Upper lobe of left lung (tissue), 6 donors: ENCODE measurements at regions not wholly inside any gene's neighbourhood (a gene's known extent, or its start where the extent isn't known, plus 50 kb on each side); places are given as distances from the start of the nearest gene placed in this dataset.

Experiments
- ATAC-seq, 2 donors: fragments of 200-7000 bp; cut with Tn5 transposase; one replicate each; pipeline ENCODE4 v1.9.1; 2022; ENCODE audit warnings: mild to moderate bottlenecking in 2 of 2, moderate library complexity in 2 of 2; ENCODE audit not compliant: low FRiP score in 2 of 2
- DNase-seq, 2 donors: peaks; one replicate each; pipeline ENCODE4 v3.0.0-alpha.2; 2019 to 2020
- H3K27ac ChIP-seq, 4 donors: fragments of 200-600 bp; sonication (generic); one replicate each; pipeline ENCODE4 v1.5.1; 2016 to 2019
- H3K27me3 ChIP-seq, 4 donors: fragments of 200-600 bp; sonication (generic); one replicate each; pipeline ENCODE4 v1.5.1; 2017 to 2019
- H3K36me3 ChIP-seq, 4 donors: fragments of 200-600 bp; sonication (generic); one replicate each; pipeline ENCODE4 v1.5.1; 2016 to 2019
- H3K4me1 ChIP-seq, 4 donors: fragments of 200-600 bp; sonication (generic); one replicate each; pipeline ENCODE4 v1.5.1; 2018 to 2019
- H3K4me3 ChIP-seq, 4 donors: fragments of 200-600 bp; sonication (generic); one replicate each; pipeline ENCODE4 v1.5.1; 2017 to 2019; ENCODE audit warnings: mild to moderate bottlenecking in 2 of 4, moderate library complexity in 1 of 4
- H3K9me3 ChIP-seq, 4 donors: fragments of 200-600 bp; sonication (generic); one replicate each; pipeline ENCODE4 v1.5.1; 2018 to 2019
- CTCF ChIP-seq, 6 experiments: fragments of 450-650 bp in 4 of 6; fragments of 200-600 bp in 2 of 6; sonication (generic) in 2 of 6; IDR thresholded peaks; one replicate each; pipeline ENCODE4 v1.5.1; 2016 to 2019; ENCODE audit warnings: antibody characterized with exemption in 6 of 6
- EP300 ChIP-seq, 4 donors: sonication (generic); formaldehyde crosslinking; IDR thresholded peaks; one replicate each; pipeline ENCODE4 v1.5.1; 2017; ENCODE audit warnings: antibody characterized with exemption in 4 of 4, control low read depth in 2 of 4
- POLR2A ChIP-seq, 4 donors: fragments of 450-650 bp; IDR thresholded peaks; one replicate each; pipeline ENCODE4 v1.5.1; 2016 to 2017; ENCODE audit warnings: antibody characterized with exemption in 4 of 4, mild to moderate bottlenecking in 2 of 4
- POLR2AphosphoS5 ChIP-seq, 2 donors: sonication (generic); formaldehyde crosslinking; IDR thresholded peaks; one replicate each; pipeline ENCODE4 v1.5.1; 2017; ENCODE audit warnings: antibody characterized with exemption in 2 of 2
- WGBS, 2 donors: methylation state at CpG; one replicate each; pipeline ENCODE4 v1.1.5; 2017 to 2018; 5-methylcytosine and 5-hydroxymethylcytosine counted together
- donor health status: DM: no; HTN: no; CAD: no; lungs with moderate emphysema.
- donor health status: DM: no; HTN: yes; CAD: no; lungs with severe emphysema.

- 71 to 78% methylated on average over 9 of the region's 9 CpGs for WGBS, 2 donors
- DNase-seq: no peak
- TF ChIP-seq EP300 (IDR thresholded peaks at IDR 0.05) (no peak), POLR2AphosphoS5 (IDR thresholded peaks at IDR 0.05) (no peak), CTCF (IDR thresholded peaks at IDR 0.05) (no peak), POLR2A (IDR thresholded peaks at IDR 0.05) (no peak)
- H3K27me3 ChIP-seq: no peaks in the 10 kb centered on the region
- ATAC-seq: no peak
- H3K4me3 ChIP-seq: no peak overlapping the region
- no peaks in the 10 kb centered on the region for H3K9me3 ChIP-seq
- H3K4me1 ChIP-seq: no peaks in the 10 kb centered on the region
- H3K36me3 ChIP-seq: no peaks in the 10 kb centered on the region
- peak overlapping the region in 2 of 4 donors; percentile 28 to 36 for H3K27ac ChIP-seq
Observed at GRCh38 chr16:86384263-86384649, 126.1 kb upstream of the FOXF1 start.

- no peak for TF ChIP-seq POLR2AphosphoS5 (IDR thresholded peaks at IDR 0.05)
- no peak for TF ChIP-seq POLR2A (IDR thresholded peaks at IDR 0.05)
- no peak for TF ChIP-seq CTCF (IDR thresholded peaks at IDR 0.05)
- TF ChIP-seq EP300 (IDR thresholded peaks at IDR 0.05): no peak
- no peaks in the 10 kb centered on the region for H3K27me3 ChIP-seq
- peak in 1 of 2 donors; percentile 62 for DNase-seq
Observed at GRCh38 chr16:86384980-86385379, 125.3 kb upstream of the FOXF1 start.

DNA sequence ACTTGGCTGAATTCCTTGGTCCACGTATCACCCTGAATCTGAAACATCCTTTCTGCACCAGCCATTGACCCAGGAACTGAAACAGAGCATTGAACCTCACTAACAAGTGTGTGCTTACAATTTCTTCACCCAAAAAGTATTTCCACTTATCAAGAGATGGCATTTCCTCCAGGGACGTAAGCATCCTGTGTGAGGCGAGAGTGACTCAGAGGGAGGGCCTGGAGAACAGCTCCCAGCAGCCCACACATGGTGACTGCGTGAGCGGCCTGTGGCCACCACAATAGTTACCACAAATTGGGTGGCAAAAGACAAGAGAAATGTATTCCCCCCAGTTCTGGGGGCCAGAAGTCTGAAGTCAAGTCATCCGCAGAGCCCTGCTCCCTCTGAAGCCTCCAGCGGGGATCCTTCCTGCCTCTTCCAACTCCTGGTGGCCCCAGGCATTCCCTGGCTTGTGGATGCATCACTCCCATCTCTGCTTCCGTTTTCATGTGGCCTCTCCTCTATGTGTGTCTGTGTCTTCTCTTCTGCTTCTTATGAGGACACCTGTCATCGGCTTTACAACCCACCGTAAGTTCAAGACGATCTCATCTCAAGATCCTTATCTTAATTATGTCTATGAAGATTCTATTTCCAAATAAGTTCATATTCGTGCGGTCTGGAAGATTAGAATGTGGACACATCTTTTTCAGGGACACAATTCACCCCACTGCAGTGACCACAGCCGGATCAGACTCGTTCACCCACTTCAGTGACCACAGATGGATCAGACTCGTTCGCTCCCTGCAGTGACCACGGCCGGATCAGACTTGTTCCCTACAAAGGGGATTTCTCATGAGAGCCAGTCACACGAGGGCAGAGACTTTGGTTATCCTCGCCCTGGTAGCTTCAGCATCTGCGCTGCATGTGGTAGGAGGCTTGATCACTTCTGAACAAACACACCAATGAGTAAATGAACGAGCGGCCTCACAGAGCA is 122.6 kb upstream of the FOXF1 start:
- peak in 1 of 2 donors; percentile 45 for ATAC-seq
- H3K4me3 ChIP-seq: no peak overlapping the region
- TF ChIP-seq POLR2AphosphoS5 (IDR thresholded peaks at IDR 0.05): peak; percentile 42 to 62
- TF ChIP-seq EP300 (IDR thresholded peaks at IDR 0.05): peak in 2 of 4 donors; percentile 32 to 47
- TF ChIP-seq CTCF (IDR thresholded peaks at IDR 0.05): no peak
- TF ChIP-seq POLR2A (IDR thresholded peaks at IDR 0.05): no peak
- WGBS, 2 donors: 78 to 84% methylated on average over 24 of the region's 24 CpGs
- no peaks in the 10 kb centered on the region for H3K9me3 ChIP-seq
- no peak for DNase-seq
- no peak overlapping the region for H3K27ac ChIP-seq
- H3K27me3 ChIP-seq: no peaks in the 10 kb centered on the region
- peaks cover 0 to 11% (median 5%) of the 10 kb centered on the region in 4 donors for H3K4me1 ChIP-seq
- H3K36me3 ChIP-seq: no peaks in the 10 kb centered on the region

More at GRCh38 chr16:86384980-86385379, 125.3 kb upstream of the FOXF1 start:
- Histone ChIP-seq H3K4me1 (peaks cover 0 to 5% (median 4%) of the 10 kb centered on the region in 4 donors), H3K4me3 (no peak overlapping the region), H3K27ac (peak overlapping the region in 1 of 4 donors; percentile 36), H3K36me3 (no peaks in the 10 kb centered on the region), H3K9me3 (no peaks in the 10 kb centered on the region)
- ATAC-seq: no peak
- 73 to 91% methylated on average over 2 to 10 of the region's 10 CpGs for WGBS, 2 donors

DNA sequence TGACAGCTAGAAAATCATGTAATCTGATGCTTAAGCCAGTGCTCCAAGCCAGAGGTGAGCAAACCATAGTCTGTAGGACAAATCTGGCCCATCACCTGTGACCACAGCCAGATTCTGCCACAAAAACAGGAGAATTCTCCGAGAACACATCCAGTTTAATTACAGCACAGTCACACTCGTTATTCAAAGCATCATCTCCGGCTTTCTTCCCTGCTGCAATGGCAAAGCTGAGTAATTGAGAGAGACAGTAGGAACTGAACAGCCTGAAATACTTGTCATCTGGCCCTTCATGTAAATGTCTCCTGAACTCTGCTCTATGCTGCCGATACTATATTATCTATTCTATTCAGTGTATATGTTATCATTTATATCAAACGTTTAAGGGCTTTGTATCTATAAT is 121.4 kb upstream of the FOXF1 start:
- no peaks in the 10 kb centered on the region for H3K9me3 ChIP-seq
- ATAC-seq (no peak), DNase-seq (no peak)
- no peaks in the 10 kb centered on the region for H3K36me3 ChIP-seq
- H3K27ac ChIP-seq: no peak overlapping the region
- WGBS, 2 donors: 59 to 67% methylated on average over 5 of the region's 5 CpGs
- H3K27me3 ChIP-seq: no peaks in the 10 kb centered on the region
- H3K4me1 ChIP-seq: peaks cover 0 to 11% (median 5%) of the 10 kb centered on the region in 4 donors
- no peak overlapping the region for H3K4me3 ChIP-seq
- TF ChIP-seq POLR2A (IDR thresholded peaks at IDR 0.05) (no peak), POLR2AphosphoS5 (IDR thresholded peaks at IDR 0.05) (no peak), EP300 (IDR thresholded peaks at IDR 0.05) (no peak)

GRCh38 chr16:86389566-86390328 is 120.6 kb upstream of the FOXF1 start:
- DNase-seq: no peak
- no peak for ATAC-seq
- Histone ChIP-seq H3K36me3 (no peaks in the 10 kb centered on the region), H3K27me3 (no peaks in the 10 kb centered on the region), H3K4me3 (no peak overlapping the region), H3K9me3 (no peaks in the 10 kb centered on the region), H3K4me1 (peaks cover 0 to 11% (median 5%) of the 10 kb centered on the region in 4 donors), H3K27ac (no peak overlapping the region)
- no peak for TF ChIP-seq CTCF (IDR thresholded peaks at IDR 0.05)
- TF ChIP-seq EP300 (IDR thresholded peaks at IDR 0.05): peak in 2 of 4 donors; percentile 40 to 68
- no peak for TF ChIP-seq POLR2A (IDR thresholded peaks at IDR 0.05)
- peak in 1 of 2 donors; percentile 52 for TF ChIP-seq POLR2AphosphoS5 (IDR thresholded peaks at IDR 0.05)
- 51 to 56% methylated on average over 12 to 17 of the region's 17 CpGs for WGBS, 2 donors
